Fibroblast of villous mesenchyme (primary cell): ENCODE measurements at regions not wholly inside any gene's neighbourhood (a gene's known extent, or its start where the extent isn't known, plus 50 kb on each side); places are given as distances from the start of the nearest gene placed in this dataset.
A peak's percentile ranks its signal among the peaks of the same experiment; 100 is the strongest.

Experiments
- DNase-seq: peaks from one replicate; pipeline ENCODE4 v3.0.0-alpha.2; 2010; ENCODE audit warnings: low read depth
- H3K4me3 ChIP-seq: 2 replicates; pipeline ENCODE4 v1.5.1; 2011; ENCODE audit warnings: low read depth, mild to moderate bottlenecking, low read length
- CTCF ChIP-seq: IDR thresholded peaks from 2 replicates; pipeline ENCODE4 v1.5.1; 2012; ENCODE audit warnings: low read depth, mild to moderate bottlenecking, low read length; ENCODE audit not compliant: insufficient read depth

GRCh38 chr11:28684011-28684586, 575.9 kb downstream of the METTL15 start:
- DNase-seq = no peak
- no peak overlapping the region for H3K4me3 ChIP-seq
- no peak for TF ChIP-seq CTCF

GRCh38 chr11:28679795-28680468, 571.7 kb downstream of the METTL15 start:
- DNase-seq = peak; percentile 83
- H3K4me3 ChIP-seq = no peak overlapping the region

GRCh38 chr11:28677721-28678120, 569.5 kb downstream of the METTL15 start:
- TF ChIP-seq CTCF = no peak
- DNase-seq = no peak
- H3K4me3 ChIP-seq = no peak overlapping the region

More at GRCh38 chr11:28679795-28680468, 571.7 kb downstream of the METTL15 start:
- no peak for TF ChIP-seq CTCF

DNA sequence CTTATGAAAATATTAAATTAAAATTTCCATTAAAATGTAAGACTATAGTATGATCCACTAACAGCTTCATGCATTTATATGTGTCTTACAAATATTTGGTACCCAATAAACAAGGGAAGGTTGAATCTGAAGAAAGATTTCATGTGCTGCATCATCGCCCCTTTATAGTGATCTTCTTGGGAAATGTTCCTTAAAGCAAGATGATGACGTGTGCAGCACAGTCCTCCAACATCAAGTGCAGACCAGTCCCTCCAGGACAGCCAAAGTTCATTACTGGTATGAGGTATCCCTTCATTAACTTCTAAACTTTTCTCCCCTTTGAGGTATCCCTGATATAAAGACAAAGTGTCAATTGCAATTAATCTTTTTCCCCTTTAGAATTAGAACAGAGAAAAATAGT, 567.0 kb downstream of the METTL15 start:
- DNase-seq = peak; percentile 64

DNA sequence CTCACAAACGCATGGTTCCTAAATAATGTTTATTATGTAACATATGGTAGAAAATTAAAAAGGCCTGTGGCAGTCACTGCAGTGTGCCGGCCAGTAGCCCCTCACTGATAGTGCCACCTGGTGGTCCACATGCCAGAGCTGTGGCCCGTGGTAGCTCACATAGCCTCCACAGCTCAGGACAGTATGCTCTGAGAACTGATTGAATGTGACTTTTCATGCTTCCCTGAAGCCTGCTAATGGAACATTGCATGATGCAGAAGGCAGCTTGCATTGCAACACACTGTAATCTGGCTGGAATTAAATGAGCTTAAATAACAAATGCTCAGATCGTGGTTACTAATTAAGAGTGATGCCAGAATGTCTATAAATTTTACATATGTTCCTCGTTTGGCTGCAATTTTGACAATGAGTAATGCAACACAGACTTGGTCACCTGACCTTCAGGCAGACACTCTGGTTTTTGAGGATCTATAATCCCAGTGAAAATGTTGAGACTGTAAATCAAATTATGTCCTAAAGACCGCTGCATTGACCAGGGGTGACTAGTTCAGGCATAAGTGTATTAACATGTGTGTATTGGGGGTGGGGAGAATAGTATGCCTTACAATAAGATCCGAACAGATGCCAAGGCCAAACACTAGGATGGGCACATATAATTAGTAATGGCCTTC, 566.4 kb downstream of the METTL15 start:
- no peak overlapping the region for H3K4me3 ChIP-seq
- DNase-seq = peak; percentile 97
- TF ChIP-seq CTCF = peak; percentile 56

More for the DNA sequence above, 567.0 kb downstream of the METTL15 start:
- no peak overlapping the region for H3K4me3 ChIP-seq
- no peak for TF ChIP-seq CTCF

- no peak overlapping the region for H3K4me3 ChIP-seq
- TF ChIP-seq CTCF = no peak
- DNase-seq = peak; percentile 81
These were observed 565.7 kb downstream of the METTL15 start for GRCh38 chr11:28673691-28674432.
